GM18861 (cell line): ENCODE measurements at regions not wholly inside any gene's neighbourhood (a gene's known extent, or its start where the extent isn't known, plus 50 kb on each side); places are given as distances from the start of the nearest gene placed in this dataset.

Experiments used
- ATAC-seq: cut with Tn5 transposase; IDR thresholded peaks from one replicate; pipeline ENCODE4 v1.9.1; 2021; ENCODE audit not compliant: unreplicated experiment

DNA sequence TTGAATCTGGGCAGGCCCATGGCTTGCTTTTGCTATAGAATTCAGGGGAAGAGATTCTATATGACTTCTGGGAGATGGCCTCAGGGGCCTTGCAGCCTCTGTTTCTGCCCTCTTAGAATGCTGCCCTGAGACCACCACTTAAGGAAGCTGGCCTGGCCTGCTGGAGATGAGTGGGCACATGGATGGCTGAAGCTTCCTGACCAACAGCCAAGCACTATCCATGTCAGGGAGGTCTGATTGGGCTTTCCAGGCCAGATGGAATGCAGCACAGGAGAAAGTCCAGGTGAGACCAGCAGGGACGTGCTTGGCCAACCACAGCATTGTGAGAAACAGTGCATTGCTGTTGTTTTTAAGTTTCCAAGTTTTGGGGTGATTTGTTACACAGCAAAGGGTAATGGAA is 308.1 kb downstream of the PTPRU start:
- no peak for ATAC-seq

DNA sequence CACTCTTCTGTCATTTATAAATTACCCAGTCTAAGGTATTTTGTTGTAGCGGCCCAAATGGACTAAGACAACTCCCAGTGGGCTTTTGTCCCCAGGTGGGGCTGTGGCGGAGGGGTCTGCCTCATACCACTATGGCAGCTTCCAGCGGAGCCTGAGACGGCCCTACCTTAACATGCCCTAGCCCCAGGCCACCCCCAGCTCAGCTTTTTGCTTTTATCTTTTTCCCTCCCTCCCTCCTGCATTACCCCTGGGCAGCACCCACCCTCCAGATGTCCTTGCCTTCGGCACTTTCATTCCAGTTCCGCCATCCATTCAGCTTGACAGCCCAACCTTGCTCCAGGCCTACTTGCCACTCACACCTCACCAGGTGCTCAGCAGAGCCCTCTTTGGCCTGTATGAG is 307.3 kb downstream of the PTPRU start:
- no peak for ATAC-seq

DNA sequence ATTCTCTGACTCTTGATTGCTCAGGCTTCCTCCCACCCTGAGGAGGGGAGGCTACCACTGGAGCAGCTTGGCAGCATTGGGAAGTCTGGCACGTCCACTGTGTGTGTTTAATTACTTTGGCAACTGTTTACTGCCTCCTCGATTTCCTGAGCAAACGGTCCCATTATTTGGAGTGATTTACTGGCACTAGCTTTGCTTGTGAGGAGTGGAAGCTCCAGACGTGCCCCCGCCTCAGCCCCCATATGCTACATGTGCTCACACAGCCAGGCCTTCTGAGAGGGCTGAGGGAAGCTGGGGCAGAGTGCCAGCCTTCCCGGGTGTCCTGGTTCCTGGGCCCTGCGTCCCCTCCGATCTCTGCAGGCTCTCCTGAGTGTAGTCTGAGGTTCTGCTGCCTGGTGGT is 306.2 kb downstream of the PTPRU start:
- ATAC-seq, result no peak

DNA sequence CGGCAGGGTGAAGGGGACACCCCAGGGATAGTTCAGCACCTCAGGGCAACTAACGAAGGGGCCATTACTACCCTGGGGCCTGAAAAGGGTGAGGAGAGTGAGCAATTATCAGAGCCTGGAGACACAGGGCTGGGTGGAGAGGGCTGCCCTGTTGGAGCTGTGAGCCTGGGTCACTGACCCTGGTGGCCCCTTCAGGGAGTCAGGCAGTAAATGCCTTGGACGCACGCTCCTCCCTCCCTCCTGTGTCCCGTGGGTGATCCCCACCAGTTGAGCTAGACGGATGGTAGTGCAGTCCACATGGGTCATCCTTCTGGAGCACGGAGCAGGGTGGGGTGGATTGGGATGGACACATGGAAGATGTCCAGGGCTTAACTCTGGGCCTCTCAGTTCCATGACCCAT is 305.3 kb downstream of the PTPRU start:
- ATAC-seq, result no peak

DNA sequence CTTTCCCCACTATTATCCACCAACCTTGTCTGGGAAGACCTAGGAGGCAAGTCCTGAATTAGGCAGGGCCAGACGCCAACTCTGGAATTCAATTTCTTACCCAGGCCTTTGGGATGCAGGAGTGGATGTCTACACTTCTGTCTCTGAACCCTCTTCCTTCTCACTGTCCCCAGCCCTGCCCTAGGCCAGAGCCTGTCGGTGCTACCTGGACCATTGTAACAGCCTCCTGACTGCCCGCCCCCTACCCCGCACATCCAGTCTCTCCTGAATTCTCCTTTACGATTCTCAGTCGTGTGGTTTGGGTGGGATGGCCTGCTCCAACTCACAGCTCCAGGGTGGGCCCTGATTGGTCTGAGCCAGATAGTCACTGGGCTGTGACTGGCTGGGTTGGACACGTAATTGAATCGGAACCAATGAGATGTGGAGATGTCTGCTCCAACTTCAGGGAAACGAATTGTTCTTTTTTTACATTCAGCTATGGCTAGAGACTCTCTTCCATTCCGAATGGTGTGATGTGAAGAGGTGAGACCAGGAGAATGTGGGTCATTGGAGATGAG is 304.6 kb downstream of the PTPRU start:
- no peak for ATAC-seq

DNA sequence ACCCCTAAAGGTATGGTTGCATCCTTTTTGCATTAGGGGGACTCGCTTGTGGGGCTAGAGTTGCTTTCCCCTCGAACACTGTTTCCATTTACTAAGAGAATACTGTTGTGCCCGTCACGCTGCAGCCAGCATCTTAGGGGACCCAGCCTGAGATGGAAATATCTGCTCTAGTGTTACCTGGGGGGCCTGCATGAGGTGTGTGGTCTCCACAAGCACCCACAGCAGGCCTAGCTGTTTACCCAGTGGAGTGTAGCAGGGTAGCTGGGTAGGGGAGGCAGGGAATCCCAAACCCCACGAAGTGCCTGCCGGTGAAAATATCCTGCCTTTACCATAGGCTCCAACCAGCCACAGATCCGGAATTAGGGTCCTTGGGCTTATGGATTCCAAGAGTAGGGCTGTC is 303.6 kb downstream of the PTPRU start:
- ATAC-seq, result no peak

DNA sequence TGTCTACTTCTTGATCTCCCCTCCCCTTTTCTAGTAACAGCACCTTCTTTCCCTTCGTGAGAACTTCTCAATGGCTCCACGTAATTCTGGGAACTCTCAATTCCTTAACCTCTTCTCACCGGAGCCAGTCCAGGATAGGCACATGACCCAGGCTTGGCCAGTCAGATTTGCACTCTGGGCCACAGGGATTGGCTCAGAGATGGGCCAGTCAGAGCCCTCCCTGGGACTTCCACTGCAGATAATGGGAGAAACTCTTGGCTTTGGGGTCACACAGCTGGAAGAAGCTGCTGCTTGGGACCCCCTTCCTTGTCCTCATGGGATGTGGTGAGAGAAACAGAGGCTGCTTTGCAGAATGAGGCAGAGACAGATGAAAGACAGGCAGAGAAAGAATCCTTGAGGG is 302.3 kb downstream of the PTPRU start:
- no peak for ATAC-seq

DNA sequence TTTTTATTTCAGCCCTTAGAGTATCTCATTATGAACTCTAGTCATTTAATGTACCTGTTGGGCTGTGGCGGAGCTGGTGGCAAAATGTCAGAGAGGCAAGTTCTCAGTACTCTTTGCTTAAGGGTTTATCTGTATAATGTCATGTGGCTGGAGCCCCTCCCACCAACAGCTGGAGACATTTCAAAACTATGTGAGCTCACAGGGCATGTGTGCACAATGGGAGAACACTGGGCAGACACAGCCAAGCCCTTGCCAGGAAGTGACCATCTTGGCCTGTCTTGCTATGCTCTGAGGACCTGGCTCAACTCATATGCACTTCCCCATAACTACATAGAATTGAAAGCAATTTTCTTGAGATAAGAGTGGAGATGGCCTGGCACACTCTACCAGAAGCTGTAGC is 296.4 kb downstream of the PTPRU start:
- ATAC-seq, result no peak

DNA sequence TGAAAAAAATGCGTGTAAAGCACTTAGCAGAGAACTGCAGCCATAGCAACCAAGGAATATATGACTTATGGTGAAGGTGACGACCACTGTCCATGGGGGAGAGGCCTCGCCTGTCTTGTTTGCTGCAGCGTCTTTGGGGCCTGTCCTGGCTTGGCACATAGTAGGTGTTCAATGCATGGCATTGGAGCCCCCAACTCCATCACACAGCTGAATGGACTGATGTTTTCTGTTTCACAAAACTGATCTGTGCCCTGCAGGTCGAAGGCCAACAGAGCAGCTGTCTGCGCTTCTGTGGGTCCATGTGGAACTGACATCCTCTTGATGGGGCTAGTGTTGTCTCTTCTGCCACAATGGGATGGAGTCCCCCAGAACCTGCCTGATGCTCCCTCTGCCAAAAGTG is 296.0 kb downstream of the PTPRU start:
- ATAC-seq, result no peak

DNA sequence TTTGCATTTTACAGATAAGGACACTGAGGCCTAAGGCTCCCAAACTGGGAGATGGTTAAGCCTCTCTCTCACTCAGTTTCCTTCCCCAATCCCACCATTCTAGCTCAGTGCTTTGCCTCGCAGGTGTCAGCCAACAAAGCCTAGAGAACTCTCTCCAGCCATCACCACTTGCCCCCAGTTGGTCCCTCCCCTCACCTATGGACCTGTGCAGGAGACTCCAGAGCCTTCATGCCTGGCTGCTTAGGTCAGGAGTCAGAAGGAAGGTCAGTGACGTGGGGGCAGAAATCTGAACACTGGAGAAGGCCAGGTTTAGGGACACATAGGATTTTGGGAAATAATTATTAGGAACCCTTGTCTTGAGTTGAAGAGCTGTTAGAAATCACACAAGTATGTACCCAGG is 295.3 kb downstream of the PTPRU start:
- ATAC-seq, result no peak

DNA sequence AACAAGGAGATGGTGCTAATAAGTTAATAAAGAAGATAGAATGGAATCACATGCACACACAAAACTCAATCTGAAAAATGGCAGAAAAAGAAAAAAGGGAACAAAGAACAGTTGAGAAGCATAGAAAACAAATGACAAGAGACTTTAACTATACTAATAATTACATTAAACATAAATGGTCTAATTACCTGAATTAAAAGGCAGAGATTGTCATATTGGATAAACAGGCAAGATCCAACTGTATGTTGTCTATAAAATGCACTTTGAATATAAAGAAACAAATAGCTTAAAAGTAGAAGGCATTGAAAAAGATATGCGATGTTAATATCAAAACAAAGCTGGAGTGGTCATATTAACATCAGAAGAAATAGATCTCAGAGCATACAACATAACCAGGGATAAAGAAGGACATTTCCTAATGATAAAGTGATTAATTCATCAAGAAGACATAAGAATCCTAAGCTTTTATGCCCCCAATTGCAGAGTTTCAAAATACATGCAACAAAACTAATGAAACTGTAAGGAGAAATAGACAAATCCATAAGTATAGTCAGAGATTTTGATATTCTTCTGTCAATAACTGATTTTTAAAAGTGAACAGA is 293.5 kb downstream of the PTPRU start:
- no peak for ATAC-seq

DNA sequence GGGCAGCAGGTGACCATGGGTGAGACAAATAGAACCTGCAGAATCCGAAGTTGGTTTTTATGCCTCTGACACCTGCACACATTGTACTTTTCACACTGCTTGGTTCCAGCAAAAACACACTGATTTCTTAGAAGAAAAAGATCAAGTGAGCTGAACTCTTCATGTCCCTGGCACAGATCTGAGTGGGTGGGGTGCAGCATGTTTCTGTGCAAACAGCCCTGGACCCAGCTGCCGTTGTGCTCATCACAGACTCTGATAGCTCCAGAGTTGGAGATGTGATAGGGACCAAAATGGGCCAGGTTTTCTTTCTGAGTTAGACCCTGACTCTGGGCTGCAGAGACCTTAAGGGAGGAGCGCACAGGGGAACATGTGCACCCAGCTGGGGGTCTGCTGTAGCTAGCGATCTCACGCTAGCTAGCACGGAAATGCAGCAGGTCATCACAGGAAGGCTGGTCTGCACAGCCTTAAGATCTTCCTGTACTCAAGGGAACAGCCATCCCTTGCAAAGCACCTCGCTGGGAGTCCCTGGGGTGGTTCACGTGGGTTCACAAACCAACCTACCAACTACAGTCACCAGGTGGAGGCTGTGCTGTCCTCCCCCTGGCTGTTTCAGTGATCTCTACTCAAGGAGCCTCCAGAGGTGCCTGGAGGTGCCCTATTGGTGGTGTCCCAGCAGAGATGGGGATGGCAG is 291.1 kb downstream of the PTPRU start:
- no peak for ATAC-seq

DNA sequence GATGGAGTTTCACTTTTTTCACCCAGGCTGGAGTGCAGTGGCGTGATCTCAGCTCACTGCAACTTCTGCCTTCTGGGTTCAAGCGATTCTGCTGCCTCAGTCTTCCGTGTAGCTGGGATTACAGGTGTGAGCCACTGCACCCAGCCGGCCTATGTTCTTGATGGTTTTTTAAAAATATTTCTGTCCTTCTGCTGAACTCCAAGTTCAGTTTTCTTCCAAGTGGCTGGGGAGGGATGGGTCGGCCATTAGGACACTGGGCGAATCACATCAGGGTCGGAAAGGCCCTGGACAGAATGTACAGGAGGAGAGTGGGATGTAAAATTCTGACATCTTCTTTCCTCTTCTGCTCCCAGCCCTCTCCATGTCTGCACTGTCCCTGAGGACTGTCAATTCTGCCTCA is 289.6 kb downstream of the PTPRU start:
- no peak for ATAC-seq

DNA sequence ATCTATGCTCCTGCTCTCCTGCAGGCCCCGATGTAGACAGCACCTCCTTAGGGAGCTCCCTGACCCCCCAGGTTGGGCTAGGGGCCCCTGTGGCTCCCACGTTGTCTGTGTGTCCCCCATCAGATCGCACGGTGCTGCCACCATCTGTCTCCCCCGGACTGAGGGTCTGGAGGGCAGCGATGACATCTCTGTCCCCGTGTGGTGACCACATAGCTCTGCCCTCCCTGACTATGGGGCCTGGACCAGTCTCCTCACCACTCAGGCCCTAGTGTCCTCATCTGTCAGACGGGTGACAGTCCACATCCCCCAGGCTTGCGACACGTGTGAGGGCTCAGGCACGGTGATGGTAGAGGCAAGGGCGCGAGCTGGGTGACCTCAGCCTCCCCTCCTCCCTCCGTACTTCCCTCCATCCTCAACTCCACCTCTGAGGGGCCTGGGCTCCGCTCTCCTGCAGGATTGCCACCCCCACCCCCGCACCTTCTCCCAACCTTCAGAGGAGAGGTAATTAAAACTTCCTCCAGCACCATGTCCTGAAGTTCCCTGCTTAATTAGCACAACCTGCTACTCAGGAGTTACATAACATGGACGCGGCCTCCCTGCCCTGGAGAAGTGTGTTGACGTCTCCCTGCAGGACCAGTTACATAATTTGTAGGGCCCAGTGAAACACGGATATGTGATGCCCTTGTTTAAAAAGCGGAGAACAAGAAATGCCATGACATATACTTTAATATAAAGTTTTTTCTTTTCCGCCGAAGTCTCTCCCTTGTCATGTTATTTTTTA is 288.2 kb downstream of the PTPRU start:
- ATAC-seq, result no peak

DNA sequence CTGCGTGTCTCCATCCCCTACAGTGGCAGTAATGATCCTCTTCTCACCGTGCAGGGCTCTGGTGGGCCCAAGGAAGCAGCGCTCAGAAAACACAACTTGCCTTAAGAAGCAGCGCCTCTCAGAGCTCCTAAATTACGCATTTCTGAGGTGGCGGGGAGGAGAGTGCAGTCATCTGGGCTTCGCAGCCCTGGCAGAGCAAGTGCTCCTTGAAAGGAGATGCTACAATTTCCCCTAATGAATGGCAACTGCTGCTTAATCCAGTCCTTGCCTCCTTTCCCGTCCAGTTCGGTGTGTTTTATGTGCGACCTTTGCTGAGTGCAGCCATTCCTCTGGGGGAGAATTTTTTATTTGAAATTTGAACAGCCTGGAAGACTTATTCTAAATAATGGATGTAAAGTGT is 287.3 kb downstream of the PTPRU start:
- no peak for ATAC-seq

DNA sequence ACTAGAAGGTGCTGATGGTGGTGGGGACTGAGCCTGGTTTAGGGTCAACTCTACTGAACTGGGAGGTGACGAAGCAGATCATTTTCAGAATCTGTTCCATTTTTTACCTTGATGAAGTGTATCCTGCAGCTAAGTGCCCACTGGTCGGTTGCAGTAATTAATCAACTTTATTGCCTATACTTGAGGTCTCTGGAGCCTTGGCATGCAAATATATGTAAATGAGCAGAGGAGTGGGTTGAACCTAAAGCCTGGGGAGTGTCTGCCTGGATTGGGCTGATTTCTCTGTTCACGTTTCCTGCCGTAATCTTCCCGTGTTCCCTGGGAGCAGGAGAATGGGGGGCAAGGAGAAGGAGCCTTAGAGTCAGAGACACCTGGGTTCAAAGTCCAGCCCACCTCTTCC is 286.8 kb downstream of the PTPRU start:
- no peak for ATAC-seq

DNA sequence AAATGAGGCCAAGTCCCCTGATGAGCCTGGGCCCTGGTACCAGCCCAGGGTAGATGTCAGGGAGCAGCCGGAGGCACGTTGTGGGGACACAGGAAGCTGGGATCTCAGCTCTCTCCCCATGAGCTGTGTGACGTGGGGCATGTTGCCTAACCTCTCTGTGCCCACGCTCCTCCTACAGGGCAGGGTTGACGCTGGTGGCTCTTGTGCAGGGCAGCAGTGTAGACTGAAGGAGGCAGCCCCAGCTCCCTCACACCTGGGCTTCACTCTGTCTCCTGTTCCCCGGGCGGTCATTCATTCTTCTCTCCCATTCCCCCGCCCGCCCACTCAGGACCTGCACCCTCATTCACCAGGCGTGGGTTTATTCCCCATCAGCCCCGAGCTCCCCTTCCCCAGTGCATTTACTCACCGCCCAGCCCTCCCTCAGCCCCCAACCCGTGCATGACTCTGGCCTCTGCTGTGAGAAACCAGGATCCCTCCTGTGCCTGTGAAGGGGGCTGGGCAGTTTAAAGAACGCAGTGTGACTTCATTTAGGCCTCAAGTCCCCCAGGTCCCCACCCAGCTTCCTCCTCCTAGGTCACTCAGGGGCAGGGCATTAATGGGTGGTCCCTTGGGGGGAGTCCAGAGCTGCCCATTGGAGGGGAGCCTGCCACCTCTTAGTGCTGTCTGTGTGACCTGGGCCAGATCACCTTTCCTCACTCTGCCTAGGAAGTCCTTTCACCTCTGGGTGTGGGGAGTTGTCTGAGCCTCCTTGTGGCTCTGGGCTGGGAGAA is 285.7 kb downstream of the PTPRU start:
- no peak for ATAC-seq

DNA sequence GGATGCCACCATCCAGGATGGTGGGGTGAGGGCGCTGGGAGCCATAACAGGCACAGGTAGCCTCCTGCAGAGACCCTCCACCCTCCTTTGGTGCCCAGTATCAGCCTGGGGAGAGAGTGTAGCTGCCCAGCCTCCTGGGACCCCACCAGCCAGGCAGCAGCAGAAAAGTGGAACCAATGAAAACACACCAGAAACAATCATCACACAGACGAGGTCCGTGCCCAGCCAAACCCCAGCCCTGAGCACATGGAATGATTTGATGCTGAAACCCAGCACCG is 285.1 kb downstream of the PTPRU start:
- ATAC-seq, result no peak

DNA sequence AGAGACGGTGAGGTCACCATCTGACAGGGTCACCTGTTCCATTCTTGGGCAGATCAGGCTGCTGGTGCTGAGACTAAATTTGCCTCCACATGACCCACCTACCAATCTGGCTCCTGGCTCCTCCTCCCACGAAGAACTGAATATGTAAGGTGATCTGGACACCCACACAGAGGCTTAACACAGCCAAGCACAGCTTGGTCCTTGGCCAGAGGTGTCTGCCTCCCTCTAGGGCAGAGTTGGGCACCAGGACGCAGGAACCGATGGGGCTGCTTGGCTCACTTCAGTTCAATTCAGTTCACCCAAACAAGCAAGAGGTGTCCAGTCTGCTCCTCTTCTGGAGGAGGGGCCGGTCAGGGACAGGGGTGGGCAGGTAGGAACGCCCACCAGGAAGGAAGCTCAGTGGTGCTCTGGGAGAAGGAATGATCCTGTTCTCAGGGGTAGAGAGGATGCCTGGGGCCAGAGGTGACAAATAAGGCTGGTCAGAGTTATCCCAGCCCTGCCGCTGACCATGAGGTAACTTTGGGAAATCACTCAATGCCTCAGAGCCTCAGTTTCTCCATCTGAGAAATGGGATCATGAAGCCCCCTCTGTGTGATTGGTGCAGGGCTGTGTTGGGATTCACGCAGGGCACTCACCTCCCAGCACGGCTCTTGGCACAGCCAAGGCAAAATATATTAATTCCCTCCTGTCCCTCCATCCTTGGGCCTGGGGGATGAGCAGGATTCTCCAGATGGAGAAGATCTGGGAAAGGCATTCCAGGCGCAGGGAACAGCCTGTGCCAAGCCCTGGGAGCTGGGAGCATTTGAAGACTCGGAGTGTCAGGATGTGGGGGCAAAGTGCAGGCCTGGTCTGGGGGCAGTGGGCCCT is 284.5 kb downstream of the PTPRU start:
- no peak for ATAC-seq

DNA sequence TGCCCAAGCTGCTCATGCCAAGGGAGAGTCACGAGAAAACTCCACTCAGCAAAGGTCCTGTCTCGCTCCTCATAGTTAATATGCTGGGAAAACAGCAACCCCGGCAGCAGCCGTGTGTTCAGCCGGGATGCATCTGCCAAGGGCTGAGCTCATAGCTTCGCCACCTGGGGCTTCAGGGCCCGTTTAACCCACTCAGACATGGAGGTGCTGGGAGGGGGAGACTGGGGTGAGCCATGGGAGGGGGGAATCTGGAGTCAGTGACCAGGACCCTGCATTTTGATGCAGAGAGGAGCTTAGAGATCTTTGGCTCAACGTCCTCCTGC is 283.4 kb downstream of the PTPRU start:
- no peak for ATAC-seq
